ENCODE measurements at regions not wholly inside any gene's neighbourhood (a gene's known extent, or its start where the extent isn't known, plus 50 kb on each side); places are given as distances from the start of the nearest gene placed in this dataset.

DNA sequence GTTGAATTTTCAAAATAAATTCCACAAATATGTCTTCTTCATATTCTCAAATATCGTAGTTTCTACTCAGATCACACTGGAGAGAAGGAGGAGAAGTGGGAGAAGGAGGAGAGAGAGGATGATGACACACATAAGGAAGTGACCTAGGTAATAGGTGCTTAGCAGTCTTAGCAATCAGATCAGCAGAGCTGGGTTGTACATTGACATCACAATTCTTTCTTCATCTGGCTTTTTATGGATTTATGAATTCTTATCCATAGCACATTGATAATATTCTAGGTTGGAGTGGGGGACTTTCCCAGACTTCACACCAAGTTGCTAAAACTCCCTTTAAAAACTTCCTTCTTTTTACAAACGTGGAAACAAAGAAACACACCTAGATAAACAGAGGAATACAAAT is 86.9 kb downstream of the FGF9 start:
- FAIRE-seq = no peak

DNA sequence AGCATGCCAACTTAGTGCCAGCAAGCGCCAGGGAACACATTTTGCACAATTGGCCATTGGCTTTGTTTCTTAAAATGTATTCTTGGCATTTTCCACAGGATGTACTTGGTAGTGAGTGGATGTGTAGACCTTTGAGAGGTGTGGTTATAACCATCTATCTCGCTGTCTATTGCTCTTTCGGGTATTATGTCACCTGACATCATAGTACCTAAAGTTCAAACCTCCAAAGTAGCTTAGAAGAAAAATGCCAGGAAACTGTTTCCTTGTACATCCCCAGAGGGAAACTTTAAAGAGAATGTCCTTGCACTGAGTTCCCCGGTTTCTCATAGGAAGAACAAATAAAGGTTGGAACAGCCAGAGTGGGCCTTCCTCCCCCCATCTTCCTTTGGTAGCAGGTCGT is 87.6 kb downstream of the FGF9 start:
- no peak for FAIRE-seq

GRCh38 chr13:21759463-21759862 is 88.6 kb downstream of the FGF9 start:
- FAIRE-seq = no peak

GRCh38 chr13:21759911-21760310 is 89.0 kb downstream of the FGF9 start:
- no peak for FAIRE-seq

DNA sequence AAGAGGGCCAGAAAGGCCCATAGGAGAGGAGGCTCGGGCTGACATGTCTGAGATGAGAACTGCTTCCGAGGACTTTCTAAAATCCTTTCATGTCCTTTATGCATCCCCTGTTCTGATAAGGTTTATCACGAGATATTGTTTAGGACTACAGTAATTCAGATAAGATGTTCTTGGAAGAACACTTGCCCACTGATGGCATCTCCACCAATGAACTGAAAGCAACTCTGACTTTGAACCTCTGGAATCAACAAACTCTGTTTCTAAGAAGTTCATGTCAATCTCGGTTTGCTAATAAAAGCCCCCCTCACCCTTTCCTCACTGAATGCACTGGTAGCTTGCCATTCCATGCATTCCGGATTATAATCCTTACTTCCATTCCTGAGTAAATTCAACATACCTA is 90.9 kb downstream of the FGF9 start:
- FAIRE-seq = no peak

- no peak for FAIRE-seq
Measured at GRCh38 chr13:21762512-21762911, 91.6 kb downstream of the FGF9 start.

GRCh38 chr13:21767032-21767431 is 96.2 kb downstream of the FGF9 start:
- no peak for FAIRE-seq

DNA sequence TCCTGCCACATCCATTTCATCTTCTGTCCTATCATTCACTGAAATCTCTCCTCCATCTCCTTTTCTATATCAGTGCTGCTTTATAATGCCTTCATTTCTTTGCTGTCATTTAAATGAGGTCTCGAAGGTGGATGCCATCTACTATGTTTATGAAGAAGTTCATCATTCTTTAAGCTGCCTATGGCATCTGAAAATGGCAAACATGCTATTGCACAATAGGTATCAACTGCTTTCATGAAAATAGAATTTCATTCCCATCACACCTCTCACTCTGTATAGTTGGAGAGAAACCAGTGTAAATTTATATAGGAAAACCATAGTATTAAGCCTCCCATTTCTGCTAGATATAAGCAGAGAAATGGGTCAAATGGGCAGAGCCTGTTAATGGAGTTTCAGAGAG is 100.2 kb downstream of the FGF9 start:
- no peak for FAIRE-seq

GRCh38 chr13:21777166-21777565 is 106.3 kb downstream of the FGF9 start:
- no peak for FAIRE-seq

DNA sequence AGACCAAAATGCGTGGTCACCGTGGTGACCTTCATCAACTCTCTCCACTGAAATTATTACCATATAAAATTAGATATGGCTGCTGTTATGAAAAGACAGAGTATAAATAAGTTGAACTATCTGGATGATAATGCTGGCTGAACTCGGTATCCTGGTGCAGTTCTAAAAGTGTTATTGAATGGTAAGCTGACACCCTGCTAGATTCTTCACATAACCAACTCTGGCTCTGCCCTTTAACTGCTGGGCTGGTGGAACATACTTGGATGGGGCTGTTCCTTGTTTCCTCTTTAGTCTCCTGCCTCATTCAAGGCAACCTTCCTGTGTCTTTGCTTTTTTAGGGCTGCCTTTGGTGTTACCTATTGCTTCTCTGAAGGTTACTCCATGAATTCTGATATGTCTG is 106.9 kb downstream of the FGF9 start:
- no peak for FAIRE-seq

GRCh38 chr13:21782736-21783135 is 111.9 kb downstream of the FGF9 start:
- FAIRE-seq = no peak

DNA sequence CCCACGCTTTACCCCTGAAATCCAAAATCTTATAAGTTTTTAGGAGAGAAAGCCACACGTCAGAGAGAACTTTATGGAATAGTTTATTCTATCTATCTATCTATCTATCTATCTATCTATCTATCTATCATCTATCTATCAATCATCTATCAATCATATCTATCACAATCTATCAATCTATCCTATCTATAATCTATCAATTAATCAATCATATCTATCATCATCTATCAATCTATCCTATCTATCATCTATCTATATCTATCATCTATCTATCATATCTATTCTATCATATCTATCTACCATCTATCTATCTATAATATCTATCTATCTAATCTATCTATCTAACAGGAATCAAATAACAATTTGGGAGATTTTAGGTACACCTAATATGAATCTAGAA is 115.1 kb downstream of the FGF9 start:
- FAIRE-seq = no peak

DNA sequence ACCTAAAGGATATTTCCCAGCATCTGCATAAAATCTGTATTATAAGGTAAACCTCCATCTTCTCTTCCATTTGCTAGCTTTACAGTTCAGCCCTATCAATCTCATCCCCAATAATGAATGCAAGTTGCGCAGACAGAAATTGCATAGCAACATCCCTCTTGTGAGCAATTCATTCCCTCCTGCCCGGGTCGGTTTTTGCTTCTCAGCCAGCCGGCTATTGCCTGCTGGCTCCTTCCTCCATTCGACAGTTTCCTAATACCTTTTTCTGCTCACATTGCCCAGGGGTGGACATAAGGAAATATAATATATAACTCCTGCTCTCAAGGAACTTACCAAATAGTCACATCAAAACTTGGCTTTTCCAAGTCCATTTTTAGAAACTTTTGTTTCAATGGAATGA is 125.2 kb downstream of the FGF9 start:
- FAIRE-seq = no peak

DNA sequence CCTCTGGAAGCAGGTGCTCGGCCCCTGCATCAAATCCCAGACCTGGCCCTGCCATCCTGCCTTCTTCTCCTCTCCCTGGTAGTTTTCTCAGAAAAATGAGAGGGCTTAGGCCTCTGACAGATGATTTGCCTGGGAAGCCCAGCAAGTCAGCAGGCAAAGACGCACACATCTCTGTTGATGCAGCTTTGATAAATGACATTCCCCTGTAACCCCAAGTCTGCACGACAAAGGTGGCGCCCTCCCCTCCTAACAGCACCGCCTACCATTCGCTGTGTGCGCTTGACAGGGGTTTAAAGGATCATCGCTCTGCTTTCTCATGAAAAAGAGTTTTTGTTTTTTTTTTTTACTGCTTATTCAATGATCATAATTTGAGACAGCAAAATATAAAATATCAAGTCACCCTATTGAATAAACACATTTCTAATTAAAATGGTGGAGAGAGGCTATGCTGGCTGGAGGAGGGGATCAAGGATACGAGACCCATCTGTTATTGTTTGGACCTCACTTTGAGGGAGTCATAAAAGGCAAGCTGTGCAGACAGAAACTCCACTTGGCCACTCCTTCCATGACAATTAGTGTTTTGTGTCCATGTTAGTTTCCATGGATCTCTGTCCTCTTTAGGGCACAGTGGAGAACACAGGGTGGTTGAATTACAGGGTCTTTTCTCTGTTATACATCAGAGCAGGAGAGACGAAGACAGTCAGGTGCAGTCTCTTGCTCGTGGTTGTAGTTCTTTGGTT is 126.1 kb downstream of the FGF9 start:
- no peak for FAIRE-seq

GRCh38 chr13:21797736-21798135 is 126.9 kb downstream of the FGF9 start:
- no peak for FAIRE-seq

DNA sequence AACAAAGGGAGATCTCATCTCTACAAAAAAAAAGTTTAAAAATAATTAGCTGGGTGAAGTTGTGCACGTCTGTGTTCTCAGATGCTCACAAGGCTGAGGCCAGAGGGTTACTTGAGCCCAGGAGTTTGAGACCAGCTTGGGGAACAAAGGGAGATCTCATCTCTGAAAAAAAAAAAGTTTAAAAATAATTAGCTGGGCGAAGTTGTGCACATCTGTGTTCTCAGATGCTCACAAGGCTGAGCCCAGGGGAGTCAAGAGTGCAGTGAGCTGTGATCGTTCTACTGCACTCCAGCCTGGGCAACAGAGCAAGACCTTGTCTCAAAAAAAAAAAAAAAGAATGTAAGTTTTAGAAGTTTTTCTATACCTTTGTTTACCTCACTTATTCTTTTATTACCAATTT is 127.3 kb downstream of the FGF9 start:
- FAIRE-seq = no peak

DNA sequence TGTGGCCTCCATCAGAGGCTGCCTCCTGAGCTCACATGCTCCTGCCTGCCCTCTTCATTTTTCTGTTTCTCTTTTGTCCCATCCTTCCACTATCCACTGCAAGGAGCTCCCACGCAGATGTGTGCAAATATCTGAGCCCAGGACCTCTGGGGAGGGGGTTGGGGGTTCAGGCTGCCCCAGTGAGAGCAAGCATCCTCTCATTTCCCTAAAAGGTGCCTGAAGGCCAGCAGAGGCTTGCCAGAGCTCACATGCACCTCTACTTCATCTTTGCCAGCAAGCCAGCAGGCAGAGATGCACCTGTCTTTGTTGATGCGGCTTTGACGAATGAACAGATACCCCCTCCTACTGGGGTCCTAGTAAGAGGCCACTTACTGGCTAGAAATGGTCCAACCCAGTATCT is 128.8 kb downstream of the FGF9 start:
- FAIRE-seq = no peak

GRCh38 chr13:21800837-21801616 is 130.2 kb downstream of the FGF9 start:
- no peak for FAIRE-seq

- FAIRE-seq = no peak
Measured at GRCh38 chr13:21805733-21806132, 134.9 kb downstream of the FGF9 start.

GRCh38 chr13:21812192-21812626 is 141.3 kb downstream of the FGF9 start:
- FAIRE-seq = no peak

DNA sequence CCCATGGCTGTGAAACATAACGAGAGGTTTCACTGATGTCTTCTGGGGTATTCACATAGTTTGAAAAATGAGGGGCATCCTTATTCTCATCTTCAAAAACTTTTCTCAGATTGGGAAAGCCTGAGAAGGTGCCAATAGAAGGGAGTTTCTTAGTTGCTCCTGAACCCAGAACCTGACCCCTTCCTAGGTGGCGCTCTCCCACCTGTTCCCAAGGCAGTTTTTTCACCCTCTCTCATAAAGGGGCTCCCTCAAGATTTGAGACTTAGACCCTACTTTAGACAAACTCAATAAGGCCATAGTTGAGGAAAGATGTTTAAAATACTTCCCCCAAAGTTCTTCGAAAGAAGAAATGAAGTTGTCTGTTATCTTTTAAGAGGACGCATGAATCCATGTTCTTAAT is 142.2 kb downstream of the FGF9 start:
- no peak for FAIRE-seq

DNA sequence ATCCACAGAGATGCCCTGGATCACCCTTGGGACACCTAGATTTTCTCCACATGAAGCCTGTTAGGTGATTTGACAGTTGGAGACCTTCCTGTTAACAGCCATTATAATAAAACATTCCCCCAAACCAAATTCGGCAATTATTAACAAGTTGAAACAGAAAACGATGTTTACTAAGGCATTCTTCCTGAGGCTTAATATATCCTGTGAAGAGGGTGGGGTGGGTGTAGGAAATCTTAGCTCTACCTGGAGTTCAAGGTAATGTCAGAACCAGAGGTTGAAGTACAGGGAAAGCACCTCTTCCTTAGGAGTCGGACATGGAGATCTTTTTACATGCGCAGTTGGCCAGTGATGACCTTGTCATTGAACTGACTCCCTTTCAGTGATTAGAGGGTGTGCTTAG is 143.0 kb downstream of the FGF9 start:
- no peak for FAIRE-seq

DNA sequence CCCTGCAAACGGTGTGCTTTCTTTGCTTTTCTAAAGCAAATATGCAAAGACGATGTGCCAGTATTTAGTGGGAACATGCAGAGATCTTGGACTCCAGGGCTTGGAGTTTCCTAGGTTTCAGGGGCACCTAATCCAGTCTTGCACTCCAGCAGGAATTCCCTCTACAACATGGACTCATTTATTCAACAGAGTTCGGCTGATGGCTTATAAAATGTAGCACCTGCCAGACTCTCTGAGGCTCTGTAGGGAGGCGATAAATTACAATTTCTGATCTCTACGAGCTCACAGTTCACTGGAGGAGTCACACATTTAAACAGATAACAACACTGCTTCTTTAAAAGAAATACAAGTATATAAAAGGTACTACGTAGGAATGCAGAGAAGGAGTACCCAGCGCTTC is 143.7 kb downstream of the FGF9 start:
- FAIRE-seq = no peak

DNA sequence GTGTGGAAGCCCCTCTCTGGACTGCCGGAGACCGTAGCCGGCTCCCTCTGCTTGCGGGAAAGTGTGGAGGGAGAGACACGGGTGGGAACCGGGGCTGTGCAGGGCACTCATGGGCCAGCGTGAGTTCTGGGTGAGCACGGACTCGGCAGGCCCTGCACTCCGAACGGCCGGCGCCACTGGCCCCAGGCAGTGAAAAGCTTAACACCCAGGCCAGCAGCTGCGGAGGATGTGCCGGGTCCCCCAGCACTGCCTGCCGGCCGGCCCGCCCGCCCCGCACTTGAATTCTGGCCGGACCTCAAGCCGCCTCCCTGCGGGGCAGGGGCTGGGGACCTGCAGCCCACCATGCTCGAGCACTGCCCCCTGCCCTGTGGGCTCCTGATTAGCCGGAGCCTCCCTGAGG is 147.0 kb downstream of the FGF9 start:
- FAIRE-seq = no peak

DNA sequence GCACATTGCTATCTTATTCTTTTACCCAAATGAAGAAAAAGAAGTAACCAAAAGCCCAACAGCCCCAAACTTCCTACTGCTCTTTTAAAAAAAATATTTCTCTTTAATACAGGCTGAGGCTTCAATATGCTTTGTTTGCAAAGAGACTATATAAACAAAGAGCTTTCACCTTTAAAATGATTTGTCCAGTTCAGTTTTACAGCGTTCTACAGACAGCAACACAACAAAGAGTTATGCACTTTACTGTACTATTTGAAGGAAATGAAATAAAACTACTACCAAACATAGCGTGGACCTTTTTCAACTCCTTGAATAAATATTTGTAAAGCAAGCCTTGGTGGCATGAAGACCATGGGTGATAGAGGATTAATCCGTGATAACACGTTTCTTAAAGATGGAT is 151.2 kb downstream of the FGF9 start:
- FAIRE-seq = no peak
